ENCODE measurements at regions not wholly inside any gene's neighbourhood (a gene's known extent, or its start where the extent isn't known, plus 50 kb on each side); places are given as distances from the start of the nearest gene placed in this dataset.

DNA sequence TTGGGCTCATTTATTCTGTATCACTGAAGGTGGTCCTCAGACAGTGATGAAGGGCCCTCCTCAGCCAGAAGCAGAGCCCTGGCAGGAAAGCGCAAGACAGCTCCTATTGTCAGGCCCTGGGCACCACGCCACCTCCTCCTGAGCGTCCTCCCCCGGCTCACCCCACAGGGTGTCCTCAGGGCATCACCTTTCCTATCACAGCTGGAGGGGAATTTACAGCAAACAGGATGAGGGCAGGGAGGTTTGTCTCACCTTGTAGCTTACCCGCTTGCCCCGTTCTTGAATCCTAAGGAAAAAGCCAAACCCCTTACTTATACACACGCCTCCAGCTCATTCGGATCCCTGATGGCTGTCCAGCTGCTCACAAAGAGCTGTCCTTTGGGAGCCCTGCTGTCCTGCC lies 50.2 kb upstream of the LANCL2 start:
- DNase-seq (ENCODE audit: low spot score in 2 of 2): no peak
- Histone ChIP-seq H3K27me3 (no peaks in the 10 kb centered on the region), H3K27ac (no peak overlapping the region), H3K9me3 (no peaks in the 10 kb centered on the region), H3K4me1 (no peaks in the 10 kb centered on the region), H3K4me3 (no peak overlapping the region), H3K36me3 (no peaks in the 10 kb centered on the region)
- TF ChIP-seq POLR2A (IDR thresholded peaks at IDR 0.05) (no peak), POLR2AphosphoS5 (IDR thresholded peaks at IDR 0.05) (no peak)
- TF ChIP-seq, protein P1, sequence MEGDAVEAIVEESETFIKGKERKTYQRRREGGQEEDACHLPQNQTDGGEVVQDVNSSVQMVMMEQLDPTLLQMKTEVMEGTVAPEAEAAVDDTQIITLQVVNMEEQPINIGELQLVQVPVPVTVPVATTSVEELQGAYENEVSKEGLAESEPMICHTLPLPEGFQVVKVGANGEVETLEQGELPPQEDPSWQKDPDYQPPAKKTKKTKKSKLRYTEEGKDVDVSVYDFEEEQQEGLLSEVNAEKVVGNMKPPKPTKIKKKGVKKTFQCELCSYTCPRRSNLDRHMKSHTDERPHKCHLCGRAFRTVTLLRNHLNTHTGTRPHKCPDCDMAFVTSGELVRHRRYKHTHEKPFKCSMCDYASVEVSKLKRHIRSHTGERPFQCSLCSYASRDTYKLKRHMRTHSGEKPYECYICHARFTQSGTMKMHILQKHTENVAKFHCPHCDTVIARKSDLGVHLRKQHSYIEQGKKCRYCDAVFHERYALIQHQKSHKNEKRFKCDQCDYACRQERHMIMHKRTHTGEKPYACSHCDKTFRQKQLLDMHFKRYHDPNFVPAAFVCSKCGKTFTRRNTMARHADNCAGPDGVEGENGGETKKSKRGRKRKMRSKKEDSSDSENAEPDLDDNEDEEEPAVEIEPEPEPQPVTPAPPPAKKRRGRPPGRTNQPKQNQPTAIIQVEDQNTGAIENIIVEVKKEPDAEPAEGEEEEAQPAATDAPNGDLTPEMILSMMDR (IDR thresholded peaks at IDR 0.05): no peak
- intact Hi-C loops (cut with DNase I; ENCODE audit: low total_unique reads): no loop called here
